ENCODE measurements at regions not wholly inside any gene's neighbourhood (a gene's known extent, or its start where the extent isn't known, plus 50 kb on each side); places are given as distances from the start of the nearest gene placed in this dataset.

DNA sequence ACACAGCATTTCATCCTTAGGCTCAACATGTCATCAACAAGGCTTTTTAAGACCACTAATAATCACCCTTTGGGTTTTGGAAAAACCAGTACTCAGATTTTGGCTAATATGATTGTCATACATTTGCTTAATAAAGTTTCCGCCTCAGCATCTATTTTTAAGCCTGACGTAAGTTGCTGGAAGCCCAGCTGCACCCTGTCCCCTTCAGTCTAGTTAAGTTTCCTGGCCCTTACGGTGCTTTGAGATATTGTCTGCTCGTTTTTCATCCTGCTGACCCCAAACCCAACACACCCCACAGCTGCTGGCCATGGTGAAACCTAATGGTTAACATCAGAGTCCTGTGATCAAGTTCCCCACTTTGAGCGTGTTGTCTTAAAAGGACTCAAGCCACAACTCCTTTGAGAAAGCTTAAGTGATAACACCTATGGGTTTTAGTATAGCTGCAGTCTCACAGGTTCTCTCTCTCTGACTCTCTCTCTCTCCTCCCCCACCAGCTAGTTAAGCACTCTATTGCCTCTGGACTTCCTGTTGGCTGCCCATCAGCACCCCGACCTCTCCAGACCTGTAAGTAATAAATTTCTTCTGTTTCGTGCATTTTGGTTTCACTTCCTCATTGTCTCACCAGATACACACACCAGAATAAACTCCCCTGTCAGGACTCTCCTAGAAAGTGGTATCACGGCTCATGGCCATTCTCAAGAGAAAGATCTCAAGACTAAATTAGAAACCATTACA lies 802.0 kb downstream of the C6orf118 start:
- no peak for TF ChIP-seq ZC3H10 (CRISPR knock-in tag; IDR thresholded peaks at IDR 0.05)
- TF ChIP-seq RARB (CRISPR knock-in tag; IDR thresholded peaks at IDR 0.05) = no peak
- TF ChIP-seq SNAI2 (CRISPR knock-in tag; IDR thresholded peaks at IDR 0.05) = no peak
- TF ChIP-seq ZFP30 (CRISPR knock-in tag; IDR thresholded peaks at IDR 0.05) = no peak
- TF ChIP-seq ZFP3 (CRISPR knock-in tag; IDR thresholded peaks at IDR 0.05) = no peak
- no peak for TF ChIP-seq ZNF8 (CRISPR knock-in tag; IDR thresholded peaks at IDR 0.05)
- TF ChIP-seq, protein P1, sequence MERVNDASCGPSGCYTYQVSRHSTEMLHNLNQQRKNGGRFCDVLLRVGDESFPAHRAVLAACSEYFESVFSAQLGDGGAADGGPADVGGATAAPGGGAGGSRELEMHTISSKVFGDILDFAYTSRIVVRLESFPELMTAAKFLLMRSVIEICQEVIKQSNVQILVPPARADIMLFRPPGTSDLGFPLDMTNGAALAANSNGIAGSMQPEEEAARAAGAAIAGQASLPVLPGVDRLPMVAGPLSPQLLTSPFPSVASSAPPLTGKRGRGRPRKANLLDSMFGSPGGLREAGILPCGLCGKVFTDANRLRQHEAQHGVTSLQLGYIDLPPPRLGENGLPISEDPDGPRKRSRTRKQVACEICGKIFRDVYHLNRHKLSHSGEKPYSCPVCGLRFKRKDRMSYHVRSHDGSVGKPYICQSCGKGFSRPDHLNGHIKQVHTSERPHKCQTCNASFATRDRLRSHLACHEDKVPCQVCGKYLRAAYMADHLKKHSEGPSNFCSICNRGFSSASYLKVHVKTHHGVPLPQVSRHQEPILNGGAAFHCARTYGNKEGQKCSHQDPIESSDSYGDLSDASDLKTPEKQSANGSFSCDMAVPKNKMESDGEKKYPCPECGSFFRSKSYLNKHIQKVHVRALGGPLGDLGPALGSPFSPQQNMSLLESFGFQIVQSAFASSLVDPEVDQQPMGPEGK (CRISPR knock-in tag; IDR thresholded peaks at IDR 0.05; ENCODE audit: borderline replicate concordance) = no peak
- TF ChIP-seq, protein P2, sequence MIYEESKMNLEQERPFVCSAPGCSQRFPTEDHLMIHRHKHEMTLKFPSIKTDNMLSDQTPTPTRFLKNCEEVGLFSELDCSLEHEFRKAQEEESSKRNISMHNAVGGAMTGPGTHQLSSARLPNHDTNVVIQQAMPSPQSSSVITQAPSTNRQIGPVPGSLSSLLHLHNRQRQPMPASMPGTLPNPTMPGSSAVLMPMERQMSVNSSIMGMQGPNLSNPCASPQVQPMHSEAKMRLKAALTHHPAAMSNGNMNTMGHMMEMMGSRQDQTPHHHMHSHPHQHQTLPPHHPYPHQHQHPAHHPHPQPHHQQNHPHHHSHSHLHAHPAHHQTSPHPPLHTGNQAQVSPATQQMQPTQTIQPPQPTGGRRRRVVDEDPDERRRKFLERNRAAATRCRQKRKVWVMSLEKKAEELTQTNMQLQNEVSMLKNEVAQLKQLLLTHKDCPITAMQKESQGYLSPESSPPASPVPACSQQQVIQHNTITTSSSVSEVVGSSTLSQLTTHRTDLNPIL (CRISPR knock-in tag; IDR thresholded peaks at IDR 0.05; ENCODE audit: low read depth) = no peak
- TF ChIP-seq ZNF70 (CRISPR knock-in tag; IDR thresholded peaks at IDR 0.05) = no peak

Measured in SK-N-SH treated with all-trans-retinoic acid at 6 μM for 48 hours (cell line).